GM21576 (cell line): ENCODE measurements at regions not wholly inside any gene's neighbourhood (a gene's known extent, or its start where the extent isn't known, plus 50 kb on each side); places are given as distances from the start of the nearest gene placed in this dataset.
"Not testable (repeated sequence)": the region's sequence is repeated elsewhere in the genome, so short reads cannot be mapped to it uniquely, and the experiment has no call there.

ENCODE experiments used
- ATAC-seq: cut with Tn5 transposase; IDR thresholded peaks from one replicate; pipeline ENCODE4 v1.9.1; 2021; ENCODE audit warnings: mild to moderate bottlenecking, moderate library complexity; ENCODE audit not compliant: unreplicated experiment

DNA sequence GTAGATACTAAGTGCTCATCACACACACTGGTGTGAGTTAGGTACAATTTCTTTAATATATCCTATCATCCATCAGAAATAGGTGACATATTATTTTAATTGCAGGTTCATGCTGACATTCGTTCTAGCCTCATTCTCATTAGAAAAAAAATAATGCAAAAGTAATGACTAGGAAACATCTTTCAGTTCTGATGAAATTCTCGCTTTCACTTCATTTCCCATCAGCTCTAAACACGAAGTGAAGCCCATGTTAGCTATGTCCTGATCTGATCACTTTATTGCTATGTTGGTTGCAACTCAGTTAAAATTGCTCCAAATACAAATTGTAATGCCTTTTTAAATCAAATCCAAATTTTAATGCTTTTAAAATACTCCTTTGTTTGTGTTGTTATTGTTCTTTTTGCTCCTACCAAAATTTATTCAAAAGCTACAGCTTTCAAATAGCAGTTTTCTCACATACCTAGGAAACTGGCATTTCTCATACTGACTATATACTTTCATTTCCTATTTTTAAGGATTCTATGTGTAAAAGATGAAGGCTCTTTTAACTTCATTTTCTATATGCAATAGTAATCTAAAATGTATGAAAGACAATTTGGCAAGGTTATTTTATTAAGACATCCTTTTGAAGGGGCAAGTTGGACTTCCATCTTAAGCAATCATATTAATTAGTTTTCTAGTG, 1237.8 kb upstream of the ACO1 start:
- peak; percentile 95 for ATAC-seq

GRCh38 chr9:31153250-31153840, 1231.1 kb upstream of the ACO1 start:
- ATAC-seq, result peak; percentile 97

DNA sequence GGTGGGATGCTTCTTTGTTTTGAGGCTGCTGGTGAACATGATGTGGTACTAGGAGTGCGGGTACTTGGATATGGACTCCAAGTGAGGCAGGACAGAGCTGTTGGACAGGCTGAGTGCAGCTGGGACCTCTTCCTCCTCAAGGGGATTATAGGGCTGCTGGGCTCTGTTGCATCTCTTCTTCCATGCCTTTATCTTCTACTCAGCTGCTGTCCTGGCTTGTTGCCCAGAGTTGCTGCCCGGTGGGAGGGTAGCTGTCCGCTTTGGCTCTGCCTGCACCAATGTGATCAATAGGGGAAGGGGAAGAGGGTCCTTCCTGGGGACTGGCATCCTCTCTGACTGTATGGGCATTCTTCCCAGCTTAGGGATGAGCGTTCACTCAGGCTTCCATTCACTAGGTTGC, 1217.9 kb upstream of the ACO1 start:
- no peak for ATAC-seq

DNA sequence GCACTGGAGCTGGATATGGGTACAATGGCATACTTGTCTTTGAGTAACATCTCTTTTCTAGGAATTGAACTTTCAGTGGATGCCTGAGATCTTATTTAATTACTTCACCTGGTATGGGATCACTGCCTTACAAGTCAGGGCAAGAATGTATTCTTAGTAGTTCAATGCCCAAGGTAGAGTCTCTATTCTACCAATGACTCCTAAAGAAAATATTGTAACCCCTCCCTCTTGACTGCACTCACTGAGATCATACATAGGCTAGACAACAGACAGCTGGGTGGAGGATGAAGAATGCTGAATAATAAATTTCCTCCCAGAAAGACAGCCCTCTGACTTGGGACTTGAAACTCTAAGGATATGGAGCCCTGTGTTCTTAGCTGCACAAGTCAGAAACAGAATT, 1216.3 kb upstream of the ACO1 start:
- ATAC-seq, result no peak

DNA sequence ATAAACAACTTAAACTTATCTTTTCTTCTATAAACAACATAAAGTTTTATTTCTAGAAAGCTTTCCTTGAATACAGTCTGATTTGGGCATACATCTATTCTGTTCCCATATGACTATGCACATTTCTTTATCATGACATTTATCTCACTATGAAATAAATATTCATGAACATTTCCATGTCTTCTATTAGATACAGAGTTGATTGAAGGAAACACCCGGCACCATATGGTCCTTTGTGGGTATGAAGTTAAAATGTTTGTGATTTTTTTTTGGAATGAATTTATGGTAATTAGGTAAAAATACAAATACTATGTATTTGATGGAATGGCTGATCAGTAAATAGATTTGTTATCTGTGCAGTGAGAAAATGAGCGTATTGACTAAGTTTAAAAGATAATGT, 1209.8 kb upstream of the ACO1 start:
- ATAC-seq, result no peak

DNA sequence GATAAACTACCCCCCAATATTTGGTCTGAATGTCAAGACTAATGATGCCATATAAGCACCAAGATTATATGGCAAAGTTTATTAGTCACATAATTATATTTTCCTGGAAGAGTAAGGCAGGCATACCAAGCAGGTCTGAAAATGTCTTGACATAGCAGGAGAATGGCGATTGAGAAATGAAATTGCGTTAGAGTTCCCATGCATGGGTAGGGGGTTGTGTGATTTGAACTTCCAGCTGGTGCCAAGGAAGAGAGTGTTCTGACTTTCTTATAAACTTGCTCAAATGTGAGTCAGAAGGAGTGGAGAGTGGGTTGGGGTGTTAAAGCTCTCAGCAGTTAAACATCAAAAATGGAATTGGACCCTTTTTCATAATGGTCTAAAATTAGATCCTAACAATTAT, 1200.6 kb upstream of the ACO1 start:
- ATAC-seq, result no peak

- no peak for ATAC-seq
Measured at GRCh38 chr9:31185831-31186230, 1198.6 kb upstream of the ACO1 start.

DNA sequence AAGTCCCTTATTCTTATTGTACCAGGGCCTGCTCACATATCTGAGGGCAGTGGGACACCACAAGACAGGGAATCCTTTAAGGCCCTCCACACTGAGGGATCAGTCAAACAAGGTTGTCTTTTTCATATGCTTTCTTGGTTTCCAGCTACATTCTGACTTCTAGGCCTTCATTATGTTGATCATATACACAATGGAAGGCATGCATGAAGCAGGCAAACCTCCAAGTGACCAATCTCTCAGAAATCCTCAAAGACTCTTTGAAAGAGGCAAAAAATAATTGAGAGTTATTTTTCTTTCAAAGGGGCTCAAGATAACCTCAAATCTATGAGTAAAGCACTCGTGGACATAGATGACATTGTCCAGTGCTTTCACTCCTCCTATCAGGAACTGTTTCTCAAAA, 1195.9 kb upstream of the ACO1 start:
- ATAC-seq, result no peak

DNA sequence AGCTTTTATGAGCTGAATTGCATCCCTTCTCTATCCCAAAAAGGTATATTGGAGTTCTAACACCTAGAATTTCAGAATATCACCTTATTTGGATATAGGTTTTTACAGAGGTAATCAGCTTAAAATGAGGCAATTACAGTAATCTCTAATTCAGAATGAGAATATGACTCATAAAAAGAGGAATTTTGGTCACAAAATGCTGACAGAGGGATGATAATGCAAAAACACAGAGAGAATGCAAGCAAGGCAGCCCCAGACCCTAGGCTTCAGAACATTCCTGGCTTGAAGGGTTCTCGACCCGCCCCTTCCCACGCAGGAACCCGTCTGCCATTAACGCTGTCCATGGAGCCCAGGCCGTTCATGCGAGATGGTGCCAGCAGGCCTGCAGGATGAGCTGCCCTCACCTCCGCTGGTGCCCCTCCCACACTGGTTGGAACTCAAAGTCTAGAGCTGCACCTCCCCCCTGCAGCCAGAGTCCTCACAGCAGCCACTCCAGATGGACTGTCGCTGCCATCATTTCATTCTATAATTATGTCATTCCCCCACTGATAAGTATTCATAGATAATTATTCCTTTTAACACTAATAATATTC, 1173.4 kb upstream of the ACO1 start:
- ATAC-seq, result no peak

GRCh38 chr9:31229976-31230375, 1154.5 kb upstream of the ACO1 start:
- not testable (repeated sequence) for ATAC-seq

DNA sequence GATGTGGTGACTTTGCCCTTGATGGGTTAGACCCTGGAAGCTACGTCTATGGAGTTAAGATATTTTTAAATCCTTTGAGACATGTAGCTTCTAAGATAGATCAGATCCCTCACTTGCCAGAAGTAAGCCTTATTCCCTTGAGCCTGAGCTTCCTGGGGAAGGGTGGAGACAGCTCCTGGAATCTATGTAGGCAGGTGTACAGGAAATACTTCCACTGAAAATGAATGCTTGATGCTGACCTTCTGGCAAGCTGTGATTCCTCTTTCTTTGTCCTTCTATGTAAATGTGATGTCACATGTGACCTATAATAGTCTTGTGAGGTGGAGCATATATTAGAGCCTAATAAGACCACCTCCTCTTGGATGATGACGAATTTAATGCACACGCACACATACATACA, 1152.0 kb upstream of the ACO1 start:
- ATAC-seq, result no peak

DNA sequence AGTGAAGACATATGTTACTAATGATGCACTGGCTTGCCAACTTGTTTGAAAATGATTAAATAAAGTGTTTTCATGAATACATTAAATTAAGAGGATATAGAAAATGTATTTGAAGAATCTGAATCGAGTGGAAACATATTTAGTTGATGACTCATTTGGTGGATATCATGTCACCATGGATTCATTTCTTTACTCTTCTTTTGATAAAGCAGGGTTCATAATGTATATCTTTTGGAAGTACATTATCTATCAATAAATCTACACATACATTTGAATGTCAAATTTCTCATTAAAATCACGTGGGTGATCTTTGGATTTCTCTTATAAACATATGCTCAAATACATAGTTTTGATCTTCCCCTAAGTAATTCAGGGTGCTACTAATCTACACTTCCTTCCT, 1148.1 kb upstream of the ACO1 start:
- no peak for ATAC-seq

DNA sequence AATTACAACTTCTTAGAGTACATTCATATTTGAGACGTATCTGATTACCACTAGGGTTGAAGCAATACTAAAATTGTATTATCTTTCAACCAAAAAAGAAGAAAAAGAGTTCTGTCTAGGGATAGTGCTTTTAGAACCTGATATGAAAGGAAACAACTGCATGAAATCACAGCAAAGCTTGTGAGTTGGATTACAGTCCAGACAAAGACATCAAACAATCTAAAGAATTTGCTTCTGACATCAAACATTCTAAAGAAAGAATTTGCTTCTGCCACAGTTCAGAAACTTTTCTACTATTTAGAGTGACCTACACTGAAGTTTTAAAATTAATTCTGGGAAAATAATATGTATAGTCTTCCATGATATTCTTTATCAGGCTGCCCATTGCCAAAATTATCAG, 1141.1 kb upstream of the ACO1 start:
- no peak for ATAC-seq

- ATAC-seq, result no peak
Measured at GRCh38 chr9:31248156-31248555, 1136.3 kb upstream of the ACO1 start.

- no peak for ATAC-seq
Measured at GRCh38 chr9:31251386-31251785, 1133.1 kb upstream of the ACO1 start.

DNA sequence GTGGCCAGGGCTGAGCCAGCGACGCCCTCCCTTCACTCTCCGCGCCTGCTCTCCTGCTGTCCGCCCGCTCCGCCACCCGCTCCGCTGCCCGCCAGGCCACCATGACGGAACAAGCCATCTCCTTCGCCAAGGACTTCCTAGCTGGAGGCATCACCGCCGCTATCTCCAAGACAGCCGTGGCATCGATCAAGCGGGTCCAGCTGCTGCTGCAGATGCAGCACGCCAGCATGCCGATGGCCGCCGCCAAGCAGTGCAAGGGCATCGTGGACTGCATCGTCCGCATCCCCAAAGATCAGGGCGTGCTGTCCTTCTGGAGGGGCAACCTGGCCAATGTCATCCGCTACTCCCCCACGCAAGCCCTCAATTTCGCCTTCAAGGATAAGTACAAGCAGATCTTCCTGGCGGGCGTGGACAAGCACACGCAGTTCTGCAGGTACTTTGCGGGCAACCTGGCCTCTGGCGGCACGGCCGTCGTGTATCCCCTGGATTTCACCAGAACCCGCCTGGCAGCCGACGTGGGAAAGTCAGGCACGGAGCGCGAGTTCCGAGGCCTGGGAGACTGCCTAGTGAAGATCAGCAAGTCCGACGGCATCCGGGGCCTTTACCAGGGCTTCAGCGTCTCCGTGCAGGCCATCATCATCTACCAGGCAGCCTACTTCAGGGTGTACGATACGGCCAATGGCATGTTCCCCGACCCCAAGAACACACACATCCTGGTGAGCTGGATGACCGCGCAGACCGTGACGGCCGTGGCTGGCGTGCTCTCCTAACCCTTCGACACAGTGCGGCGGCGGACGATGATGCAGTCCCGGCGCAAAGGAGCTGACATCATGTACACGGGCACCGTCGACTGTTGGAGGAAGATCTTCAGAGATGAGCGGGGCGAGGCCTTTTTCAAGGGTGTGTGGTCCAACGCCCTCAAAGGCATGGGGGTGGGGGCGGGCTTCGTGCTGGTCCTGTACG, 1130.4 kb upstream of the ACO1 start:
- no peak for ATAC-seq

GRCh38 chr9:31255211-31255610, 1129.2 kb upstream of the ACO1 start:
- ATAC-seq, result no peak

DNA sequence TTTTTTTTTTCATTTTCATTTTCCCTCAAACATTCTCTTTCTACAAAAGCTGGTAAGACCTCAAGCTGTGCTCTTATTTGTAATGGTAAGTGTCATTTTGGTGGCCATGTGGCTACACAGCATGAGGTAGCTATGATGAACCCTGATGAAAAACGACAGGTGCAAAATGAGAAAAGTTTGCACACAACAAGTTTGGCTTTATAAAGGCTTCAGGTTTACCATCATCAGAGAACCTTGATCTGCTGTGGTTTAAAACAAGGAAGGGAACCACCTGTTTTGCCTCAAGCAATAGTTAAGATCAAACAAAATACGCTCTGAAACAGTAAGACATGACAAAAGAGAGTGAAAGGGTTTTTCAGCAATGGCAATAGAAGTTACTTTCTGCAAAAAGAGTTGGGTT, 1124.6 kb upstream of the ACO1 start:
- ATAC-seq, result no peak

GRCh38 chr9:31272456-31273295, 1111.8 kb upstream of the ACO1 start:
- ATAC-seq, result no peak

GRCh38 chr9:31275419-31275818, 1109.0 kb upstream of the ACO1 start:
- no peak for ATAC-seq

GRCh38 chr9:31290731-31291130, 1093.7 kb upstream of the ACO1 start:
- no peak for ATAC-seq
